22Rv1 (cell line): ENCODE measurements at regions not wholly inside any gene's neighbourhood (a gene's known extent, or its start where the extent isn't known, plus 50 kb on each side); places are given as distances from the start of the nearest gene placed in this dataset.

Source experiments
- H3K27ac ChIP-seq: fragments of 450-650 bp; 2 replicates; pipeline ENCODE4 v1.5.1; 2017
- ZFX ChIP-seq: fragments of 450-650 bp; IDR thresholded peaks from 2 replicates; pipeline ENCODE4 v1.6.1; 2017; ENCODE audit warnings: antibody characterized with exemption, borderline replicate concordance
- TF ChIP-seq, protein P1 (sequence below): fragments of 450-650 bp; IDR thresholded peaks from 2 replicates; pipeline ENCODE4 v1.5.1; 2017; ENCODE audit warnings: mild to moderate bottlenecking

DNA sequence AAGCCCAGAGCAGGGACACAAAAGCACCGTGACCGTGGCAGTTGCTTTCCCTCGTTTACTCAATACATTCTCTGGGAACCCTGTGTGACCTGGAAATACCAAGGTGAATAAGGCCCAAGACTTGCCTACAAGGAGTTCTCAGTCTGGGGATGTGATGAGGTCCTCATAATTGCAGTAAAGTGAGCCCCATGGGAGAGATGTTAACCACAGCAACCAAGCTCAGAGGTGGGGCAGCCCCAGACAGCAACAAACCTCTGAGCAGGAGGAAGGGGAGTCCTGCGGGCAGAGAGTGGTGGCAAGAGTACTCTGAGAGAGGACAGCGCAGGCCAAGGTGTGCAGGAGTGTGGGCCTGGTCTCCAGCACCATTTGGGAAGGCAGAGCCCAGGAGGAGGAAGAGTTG is 91.6 kb downstream of the TTC32 start:
- TF ChIP-seq, protein P1, sequence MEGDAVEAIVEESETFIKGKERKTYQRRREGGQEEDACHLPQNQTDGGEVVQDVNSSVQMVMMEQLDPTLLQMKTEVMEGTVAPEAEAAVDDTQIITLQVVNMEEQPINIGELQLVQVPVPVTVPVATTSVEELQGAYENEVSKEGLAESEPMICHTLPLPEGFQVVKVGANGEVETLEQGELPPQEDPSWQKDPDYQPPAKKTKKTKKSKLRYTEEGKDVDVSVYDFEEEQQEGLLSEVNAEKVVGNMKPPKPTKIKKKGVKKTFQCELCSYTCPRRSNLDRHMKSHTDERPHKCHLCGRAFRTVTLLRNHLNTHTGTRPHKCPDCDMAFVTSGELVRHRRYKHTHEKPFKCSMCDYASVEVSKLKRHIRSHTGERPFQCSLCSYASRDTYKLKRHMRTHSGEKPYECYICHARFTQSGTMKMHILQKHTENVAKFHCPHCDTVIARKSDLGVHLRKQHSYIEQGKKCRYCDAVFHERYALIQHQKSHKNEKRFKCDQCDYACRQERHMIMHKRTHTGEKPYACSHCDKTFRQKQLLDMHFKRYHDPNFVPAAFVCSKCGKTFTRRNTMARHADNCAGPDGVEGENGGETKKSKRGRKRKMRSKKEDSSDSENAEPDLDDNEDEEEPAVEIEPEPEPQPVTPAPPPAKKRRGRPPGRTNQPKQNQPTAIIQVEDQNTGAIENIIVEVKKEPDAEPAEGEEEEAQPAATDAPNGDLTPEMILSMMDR = no peak
- TF ChIP-seq ZFX = no peak
- no peak overlapping the region for H3K27ac ChIP-seq

DNA sequence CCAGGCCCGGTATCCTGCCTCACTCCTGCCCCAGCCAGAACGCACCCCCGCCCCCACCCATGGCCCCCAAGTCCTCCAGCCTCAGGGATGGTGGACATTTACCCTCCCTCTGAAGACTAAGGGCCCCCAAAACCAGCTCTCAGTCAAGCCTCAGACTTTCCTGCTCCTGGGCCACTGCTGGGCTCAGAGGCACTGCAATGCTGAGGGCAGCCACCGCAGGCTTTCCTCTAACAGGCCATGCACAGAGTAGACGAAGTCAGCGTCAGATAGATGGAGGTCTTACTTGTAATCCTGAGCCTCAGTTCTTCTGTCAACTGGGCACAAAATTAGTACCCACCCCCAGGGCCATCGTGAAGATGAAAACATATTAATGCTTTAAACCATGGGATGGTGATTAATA is 92.6 kb downstream of the TTC32 start:
- TF ChIP-seq ZFX = no peak
- TF ChIP-seq, protein P1 = no peak

DNA sequence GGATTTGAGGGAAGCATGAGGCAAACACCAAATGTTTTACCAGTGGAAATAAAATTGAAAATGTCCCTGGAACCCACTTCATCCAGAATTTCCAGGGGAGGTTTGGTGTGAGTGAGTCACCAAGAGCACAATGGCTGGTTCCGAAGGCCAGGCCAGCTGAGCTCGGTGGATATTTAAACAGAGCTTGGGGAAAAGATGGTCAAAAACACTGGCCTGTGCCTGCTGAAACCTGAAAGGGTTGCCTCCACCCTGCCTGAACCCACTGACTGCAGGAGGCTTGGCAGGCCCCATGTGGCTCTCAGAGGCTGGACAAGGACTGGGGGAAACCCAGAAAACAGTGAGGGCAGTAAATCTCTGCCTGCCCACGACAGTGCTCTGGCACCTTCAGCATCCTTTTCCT is 93.9 kb downstream of the TTC32 start:
- no peak overlapping the region for H3K27ac ChIP-seq
- TF ChIP-seq, protein P1 = no peak
- TF ChIP-seq ZFX = no peak

More for the DNA sequence above, 92.6 kb downstream of the TTC32 start:
- H3K27ac ChIP-seq = no peak overlapping the region

DNA sequence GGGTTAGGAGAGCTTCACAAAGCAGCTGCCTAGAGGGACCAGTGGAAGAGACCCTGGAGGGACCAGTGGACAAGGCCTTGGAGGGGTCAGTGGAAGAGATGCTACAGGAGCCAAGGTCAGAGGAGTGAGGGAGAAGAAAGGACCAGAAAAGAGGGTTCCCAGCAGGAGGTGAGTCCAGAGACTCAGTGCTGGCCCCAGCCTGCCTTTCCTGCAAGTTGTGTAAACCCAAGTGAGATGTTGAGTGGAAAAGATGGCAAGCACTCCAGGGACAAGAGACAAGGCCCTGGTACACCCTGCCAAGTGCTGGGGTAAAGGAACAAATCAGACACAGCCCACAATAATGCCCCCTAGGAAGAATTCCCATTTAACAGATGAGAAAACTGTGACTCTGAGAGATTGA is 94.4 kb downstream of the TTC32 start:
- no peak overlapping the region for H3K27ac ChIP-seq
- TF ChIP-seq, protein P1 = no peak
- TF ChIP-seq ZFX = no peak

DNA sequence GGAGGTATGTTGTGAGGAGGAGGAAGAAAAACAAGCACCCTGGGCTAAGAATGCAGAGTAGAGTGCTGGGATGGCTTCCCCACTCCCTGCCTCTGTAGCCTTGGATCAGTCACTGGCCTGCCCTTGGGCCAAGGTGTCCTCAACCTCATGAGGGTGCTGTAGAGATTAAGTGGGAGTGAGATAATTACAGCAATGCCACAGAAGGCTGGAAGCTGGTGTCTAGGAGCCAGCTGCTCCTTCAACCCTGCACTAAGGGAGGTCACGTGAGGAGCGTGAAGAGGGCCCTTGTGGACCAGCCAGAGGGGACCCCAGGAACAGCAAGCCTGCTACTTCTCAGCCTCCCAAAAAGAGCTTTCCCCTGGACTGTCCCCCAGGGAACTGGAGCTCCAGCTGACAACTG is 95.2 kb downstream of the TTC32 start:
- no peak overlapping the region for H3K27ac ChIP-seq
- TF ChIP-seq, protein P1 = no peak
- TF ChIP-seq ZFX = no peak

DNA sequence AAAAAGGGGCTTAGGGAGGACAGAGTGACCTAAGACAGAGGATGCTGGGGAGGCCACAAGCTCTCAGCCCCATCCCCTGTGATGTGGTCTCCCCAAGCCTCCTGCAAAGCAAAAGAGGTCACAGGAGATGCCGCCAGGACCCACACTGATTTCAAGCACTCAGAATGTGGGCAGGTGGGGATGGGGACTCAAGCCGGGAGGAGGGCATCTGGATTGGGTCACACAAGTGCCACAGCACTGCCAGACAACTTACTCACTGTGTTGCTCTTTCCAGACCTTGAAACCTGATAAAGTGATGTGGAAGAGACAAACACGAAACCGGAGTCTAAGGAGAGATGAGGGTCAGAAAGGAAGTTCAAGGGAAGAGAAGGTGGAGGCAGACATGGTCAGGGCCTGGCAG is 95.7 kb downstream of the TTC32 start:
- TF ChIP-seq, protein P1 = no peak
- no peak for TF ChIP-seq ZFX
- H3K27ac ChIP-seq = no peak overlapping the region

DNA sequence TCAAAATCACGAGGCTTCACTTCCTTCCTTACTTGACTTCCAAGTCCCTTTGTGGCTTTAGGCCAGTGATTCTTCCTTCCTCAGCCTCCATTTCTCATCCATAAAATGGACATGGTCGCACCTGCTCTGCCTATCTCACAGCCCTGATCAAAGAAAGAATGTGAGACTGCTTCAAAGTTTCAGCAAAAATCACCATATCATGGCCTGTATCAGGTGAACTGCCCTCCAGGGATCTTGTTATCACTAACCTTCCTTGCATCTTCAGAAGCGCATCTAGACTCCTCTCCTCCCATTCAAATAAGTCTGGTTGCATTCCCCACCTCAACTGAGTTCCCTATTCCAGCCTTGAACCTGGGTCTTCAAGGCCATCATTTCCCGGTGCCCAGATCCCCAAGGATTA is 96.5 kb downstream of the TTC32 start:
- TF ChIP-seq, protein P1 = no peak
- no peak for TF ChIP-seq ZFX
- H3K27ac ChIP-seq = no peak overlapping the region
